Mesenchymal stem cell (in vitro differentiated cells and primary cell): ENCODE measurements at regions not wholly inside any gene's neighbourhood (a gene's known extent, or its start where the extent isn't known, plus 50 kb on each side); places are given as distances from the start of the nearest gene placed in this dataset.
A peak's percentile ranks its signal among the peaks of the same experiment; 100 is the strongest.

Experiments used
- DNase-seq: peaks from one replicate; pipeline ENCODE4 v3.0.0-alpha.2; 2013
- H2AFZ ChIP-seq: one replicate; pipeline ENCODE4 v1.6.1; 2013; ENCODE audit warnings: low read depth, mild to moderate bottlenecking, control low read depth, inconsistent platforms, low read length, moderate library complexity
- H2AK5ac ChIP-seq: 2 replicates; pipeline ENCODE4 v1.6.1; 2013; ENCODE audit warnings: low read length, moderate library complexity, mild to moderate bottlenecking, inconsistent platforms; ENCODE audit not compliant: severe bottlenecking
- H2BK120ac ChIP-seq: one replicate; pipeline ENCODE4 v1.6.1; 2013; ENCODE audit warnings: low read depth, mild to moderate bottlenecking, inconsistent platforms, low read length, moderate library complexity
- H2BK12ac ChIP-seq, 2 experiments: one replicate each; pipeline ENCODE4 v1.6.1; 2013; ENCODE audit warnings: inconsistent platforms in 2 of 2, low read length in 2 of 2, mild to moderate bottlenecking in 2 of 2, moderate library complexity in 2 of 2, control low read depth in 1 of 2
- H2BK15ac ChIP-seq: one replicate; pipeline ENCODE4 v1.6.1; 2013; ENCODE audit warnings: mild to moderate bottlenecking, low read depth, inconsistent platforms; ENCODE audit not compliant: poor library complexity, severe bottlenecking
- H2BK5ac ChIP-seq: 2 replicates; pipeline ENCODE4 v1.6.1; 2013; ENCODE audit warnings: low read depth, mild to moderate bottlenecking, low read length, control low read depth, inconsistent platforms; ENCODE audit not compliant: poor library complexity, severe bottlenecking
- H3K14ac ChIP-seq, 2 experiments: one replicate each; pipeline ENCODE4 v1.6.1; 2013; ENCODE audit warnings: inconsistent platforms in 2 of 2, low read length in 2 of 2, control low read depth in 1 of 2, mild to moderate bottlenecking in 1 of 2, moderate library complexity in 1 of 2
- H3K18ac ChIP-seq, 2 experiments: one replicate each; pipeline ENCODE4 v1.6.1; 2013; ENCODE audit warnings: inconsistent platforms in 2 of 2, low read length in 2 of 2, control low read depth in 1 of 2, low read depth in 1 of 2, mild to moderate bottlenecking in 1 of 2
- H3K23ac ChIP-seq, 2 experiments: one replicate each; pipeline ENCODE4 v1.6.1; 2013; ENCODE audit warnings: inconsistent platforms in 2 of 2, low read length in 2 of 2, mild to moderate bottlenecking in 2 of 2, moderate library complexity in 2 of 2, control low read depth in 1 of 2
- H3K27ac ChIP-seq: 2 replicates; pipeline ENCODE4 v1.5.1; 2013; ENCODE audit warnings: mild to moderate bottlenecking, moderate library complexity, low read length, control low read depth, inconsistent platforms; ENCODE audit not compliant: poor library complexity, severe bottlenecking
- H3K27me3 ChIP-seq, 2 experiments: 2 replicates each; pipeline versions ENCODE4 v1.6.1 to v1.7.0; 2013; ENCODE audit warnings: low read length in 2 of 2, mild to moderate bottlenecking in 2 of 2, moderate library complexity in 2 of 2, control low read depth in 1 of 2, inconsistent platforms in 1 of 2; ENCODE audit not compliant: control insufficient read depth in 1 of 2, insufficient read depth in 1 of 2
- H3K36me3 ChIP-seq, 2 experiments: 2 replicates each; pipeline versions ENCODE4 v1.6.1 to v1.7.0; 2013; ENCODE audit warnings: low read length in 2 of 2, control low read depth in 1 of 2, inconsistent platforms in 1 of 2, low read depth in 1 of 2, mild to moderate bottlenecking in 1 of 2; ENCODE audit not compliant: insufficient read depth in 2 of 2, control insufficient read depth in 1 of 2
- H3K4ac ChIP-seq, 2 experiments: one replicate each; pipeline ENCODE4 v1.6.1; 2013; ENCODE audit warnings: inconsistent platforms in 2 of 2, low read length in 2 of 2, mild to moderate bottlenecking in 2 of 2, moderate library complexity in 2 of 2, control low read depth in 1 of 2, low read depth in 1 of 2
- H3K4me1 ChIP-seq: 2 replicates; pipeline ENCODE4 v1.6.1; 2013; ENCODE audit warnings: low read depth, low read length, control low read depth; ENCODE audit not compliant: control insufficient read depth, insufficient read depth
- H3K4me2 ChIP-seq: 2 replicates; pipeline ENCODE4 v1.6.1; 2013; ENCODE audit warnings: low read length, mild to moderate bottlenecking, inconsistent platforms; ENCODE audit not compliant: poor library complexity, severe bottlenecking
- H3K4me3 ChIP-seq, 2 experiments: 2 replicates each; pipeline versions ENCODE4 v1.5.1 to v1.7.0; 2013; ENCODE audit warnings: low read length in 2 of 2, mild to moderate bottlenecking in 2 of 2, control low read depth in 1 of 2, low read depth in 1 of 2; ENCODE audit not compliant: insufficient read depth in 1 of 2
- H3K79me1 ChIP-seq: replicated peaks from 2 replicates; pipeline ENCODE4 v1.6.1; 2013; ENCODE audit warnings: mild to moderate bottlenecking, control low read depth, low read length, inconsistent platforms; ENCODE audit not compliant: poor library complexity, severe bottlenecking
- H3K9ac ChIP-seq: 2 replicates; pipeline ENCODE4 v1.7.0; 2013; ENCODE audit warnings: mild to moderate bottlenecking, low read length, moderate library complexity
- H3K9me3 ChIP-seq: 2 replicates; pipeline ENCODE4 v1.7.0; 2013; ENCODE audit warnings: mild to moderate bottlenecking, low read length; ENCODE audit not compliant: control insufficient read depth
- H4K8ac ChIP-seq: one replicate; pipeline ENCODE4 v1.6.1; 2013; ENCODE audit warnings: inconsistent platforms, mild to moderate bottlenecking, low read length, moderate library complexity
- H4K91ac ChIP-seq: one replicate; pipeline ENCODE4 v1.6.1; 2013; ENCODE audit warnings: mild to moderate bottlenecking, low read length, inconsistent platforms
- WGBS: methylation state at CpG from one replicate; pipeline ENCODE4 v1.1.7; 2013; ENCODE audit warnings: mixed read lengths; 5-methylcytosine and 5-hydroxymethylcytosine counted together

- peak overlapping the region; percentile 52 to 55 for H3K18ac ChIP-seq
- H3K23ac ChIP-seq = no peak overlapping the region
- H3K4me2 ChIP-seq = no peak overlapping the region
- H3K36me3 ChIP-seq = no peaks in the 10 kb centered on the region
- peak overlapping the region; percentile 57 to 75 for H2BK12ac ChIP-seq
- H2AFZ ChIP-seq = no peak overlapping the region
- H2BK120ac ChIP-seq = no peak overlapping the region
- H2AK5ac ChIP-seq = no peak overlapping the region
- no peak overlapping the region for H2BK5ac ChIP-seq
- peak overlapping the region in 1 of 2 experiments; percentile 78 for H3K14ac ChIP-seq
- no peaks in the 10 kb centered on the region for H3K79me1 ChIP-seq
- H2BK15ac ChIP-seq = no peak overlapping the region
- peak overlapping the region in 1 of 2 experiments; percentile 59 for H3K4ac ChIP-seq
- peak overlapping the region; percentile 35 for H4K91ac ChIP-seq
- no peak overlapping the region for H3K27ac ChIP-seq
- H3K4me1 ChIP-seq = peaks cover 26% of the 10 kb centered on the region
- no peak for DNase-seq
- no peaks in the 10 kb centered on the region for H3K27me3 ChIP-seq
- H3K9me3 ChIP-seq = no peaks in the 10 kb centered on the region
- WGBS = 93% methylated on average over 12 of the region's 13 CpGs
- peak overlapping the region; percentile 10 for H4K8ac ChIP-seq
- H3K9ac ChIP-seq = peak overlapping the region; percentile 33
- H3K4me3 ChIP-seq = no peak overlapping the region
Observed at GRCh38 chr2:42935692-42936671, 143.6 kb upstream of the HAAO start.

GRCh38 chr2:42934580-42935186 lies 142.3 kb upstream of the HAAO start:
- 80% methylated on average over 14 of the region's 14 CpGs for WGBS
- no peak overlapping the region for H3K4me3 ChIP-seq
- H2BK12ac ChIP-seq = peak overlapping the region in 1 of 2 experiments; percentile 95
- H2BK5ac ChIP-seq = no peak overlapping the region
- peaks cover 34% of the 10 kb centered on the region for H3K4me1 ChIP-seq
- H3K4me2 ChIP-seq = no peak overlapping the region
- no peak overlapping the region for H2BK120ac ChIP-seq
- H4K91ac ChIP-seq = no peak overlapping the region
- H3K4ac ChIP-seq = peak overlapping the region in 1 of 2 experiments; percentile 37
- H3K79me1 ChIP-seq = no peaks in the 10 kb centered on the region
- no peak overlapping the region for H2AK5ac ChIP-seq
- H2AFZ ChIP-seq = no peak overlapping the region
- H3K9me3 ChIP-seq = no peaks in the 10 kb centered on the region
- H3K27me3 ChIP-seq = no peaks in the 10 kb centered on the region
- no peak overlapping the region for H3K9ac ChIP-seq
- H4K8ac ChIP-seq = no peak overlapping the region
- DNase-seq = no peak
- no peak overlapping the region for H3K23ac ChIP-seq
- H3K36me3 ChIP-seq = no peaks in the 10 kb centered on the region
- peak overlapping the region in 1 of 2 experiments; percentile 76 for H3K18ac ChIP-seq
- no peak overlapping the region for H3K27ac ChIP-seq
- H3K14ac ChIP-seq = peak overlapping the region in 1 of 2 experiments; percentile 66
- H2BK15ac ChIP-seq = peak overlapping the region; percentile 78

- DNase-seq = no peak
- Histone ChIP-seq H3K27ac (no peak overlapping the region), H3K4me2 (no peak overlapping the region), H2AK5ac (no peak overlapping the region), H3K4me3 (no peak overlapping the region), H4K8ac (no peak overlapping the region), H3K9me3 (no peaks in the 10 kb centered on the region), H2AFZ (no peak overlapping the region), H3K23ac (peak overlapping the region in 1 of 2 experiments; percentile 16), H3K4ac (no peak overlapping the region), H3K79me1 (no peaks in the 10 kb centered on the region), H3K9ac (no peak overlapping the region), H2BK12ac (peak overlapping the region; percentile 4 to 27), H2BK5ac (no peak overlapping the region), H3K36me3 (no peaks in the 10 kb centered on the region), H3K14ac (peak overlapping the region in 1 of 2 experiments; percentile 30), H3K18ac (peak overlapping the region; percentile 23 to 25), H2BK15ac (no peak overlapping the region), H4K91ac (peak overlapping the region; percentile 24), H3K4me1 (peaks cover 43% of the 10 kb centered on the region), H2BK120ac (no peak overlapping the region), H3K27me3 (no peaks in the 10 kb centered on the region)
- 92% methylated on average over 6 of the region's 8 CpGs for WGBS
Observed at GRCh38 chr2:42933824-42934254, 141.5 kb upstream of the HAAO start.
